NB4 (cell line): ENCODE measurements at regions not wholly inside any gene's neighbourhood (a gene's known extent, or its start where the extent isn't known, plus 50 kb on each side); places are given as distances from the start of the nearest gene placed in this dataset.
A peak's percentile ranks its signal among the peaks of the same experiment; 100 is the strongest.

Source experiments
- DNase-seq: peaks from one replicate; pipeline ENCODE4 v3.0.0; 2010; ENCODE audit warnings: low read depth
- H3K4me3 ChIP-seq: one replicate; pipeline ENCODE4 v1.5.1; 2011; ENCODE audit warnings: mild to moderate bottlenecking, low read depth, low read length, moderate library complexity
- MYC ChIP-seq: IDR thresholded peaks from 2 replicates; pipeline ENCODE4 v1.6.1; 2011; ENCODE audit warnings: low read depth, low read length
- POLR2A ChIP-seq: IDR thresholded peaks from 2 replicates; pipeline ENCODE4 v1.6.1; 2011; ENCODE audit warnings: mild to moderate bottlenecking; ENCODE audit not compliant: insufficient read length; ENCODE audit errors: extremely low read depth
- TF ChIP-seq, protein P1 (sequence below): IDR thresholded peaks from one replicate; pipeline ENCODE4 v1.5.1; 2012; ENCODE audit warnings: low read depth, low read length
- TF ChIP-seq, protein P2 (sequence below): IDR thresholded peaks from 2 replicates; pipeline ENCODE4 v1.6.1; 2011; ENCODE audit warnings: low read depth, low read length

DNA sequence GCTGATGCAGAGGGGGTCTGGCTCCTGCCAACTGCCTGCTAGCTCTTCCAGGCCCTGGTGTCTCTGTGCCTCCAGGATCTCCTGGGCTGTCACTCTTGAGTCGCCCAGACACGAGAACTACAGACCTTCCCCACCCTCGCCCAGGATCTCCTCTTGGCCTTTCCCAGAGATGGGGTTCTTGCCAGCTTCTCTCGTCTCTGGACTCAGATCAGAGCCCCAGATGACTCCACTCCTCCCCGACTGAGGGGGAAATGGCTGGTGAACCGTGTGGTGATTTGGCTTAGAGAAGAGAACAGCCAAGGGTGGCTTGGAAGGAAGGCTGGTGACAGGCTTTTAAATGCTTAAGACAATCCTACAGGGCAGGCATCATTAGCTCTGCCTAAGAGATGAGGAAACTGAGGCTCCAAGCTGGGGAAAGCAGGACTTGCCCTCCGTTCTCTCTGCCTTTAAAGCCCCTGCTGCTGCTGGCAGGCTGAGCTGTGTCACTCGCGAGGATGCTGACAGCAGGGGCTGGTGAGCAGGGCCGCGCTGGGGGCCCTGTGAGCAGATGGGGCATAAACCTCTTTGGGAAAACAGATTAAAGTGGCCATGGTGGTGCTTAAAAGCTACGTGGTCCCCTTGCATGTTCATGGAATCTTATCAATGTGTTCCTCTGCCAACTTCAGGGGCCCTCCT, 90.3 kb upstream of the THY1 start:
- no peak for DNase-seq

DNA sequence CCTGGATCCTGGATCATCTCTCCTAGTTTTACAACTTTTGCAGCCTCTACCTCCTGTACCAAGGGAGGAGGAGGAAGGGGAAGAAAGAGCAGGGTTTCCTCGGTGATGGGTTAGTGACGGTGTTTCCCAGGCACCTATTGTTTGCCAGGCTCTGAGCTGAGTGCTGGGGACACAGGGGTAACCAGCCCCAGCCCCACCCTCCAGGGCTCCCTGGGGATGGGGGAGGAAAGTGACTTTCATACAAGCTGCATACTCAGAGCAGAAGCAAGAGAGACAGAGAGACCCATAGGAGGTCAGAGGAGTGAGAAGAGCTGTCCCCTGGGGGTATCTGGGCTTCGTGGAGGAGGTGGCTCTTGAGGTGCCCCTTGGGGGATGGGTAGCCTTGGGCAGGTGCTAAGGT, 89.4 kb upstream of the THY1 start:
- DNase-seq: no peak
- TF ChIP-seq MYC (no peak), POLR2A (no peak)
- TF ChIP-seq, protein P1, sequence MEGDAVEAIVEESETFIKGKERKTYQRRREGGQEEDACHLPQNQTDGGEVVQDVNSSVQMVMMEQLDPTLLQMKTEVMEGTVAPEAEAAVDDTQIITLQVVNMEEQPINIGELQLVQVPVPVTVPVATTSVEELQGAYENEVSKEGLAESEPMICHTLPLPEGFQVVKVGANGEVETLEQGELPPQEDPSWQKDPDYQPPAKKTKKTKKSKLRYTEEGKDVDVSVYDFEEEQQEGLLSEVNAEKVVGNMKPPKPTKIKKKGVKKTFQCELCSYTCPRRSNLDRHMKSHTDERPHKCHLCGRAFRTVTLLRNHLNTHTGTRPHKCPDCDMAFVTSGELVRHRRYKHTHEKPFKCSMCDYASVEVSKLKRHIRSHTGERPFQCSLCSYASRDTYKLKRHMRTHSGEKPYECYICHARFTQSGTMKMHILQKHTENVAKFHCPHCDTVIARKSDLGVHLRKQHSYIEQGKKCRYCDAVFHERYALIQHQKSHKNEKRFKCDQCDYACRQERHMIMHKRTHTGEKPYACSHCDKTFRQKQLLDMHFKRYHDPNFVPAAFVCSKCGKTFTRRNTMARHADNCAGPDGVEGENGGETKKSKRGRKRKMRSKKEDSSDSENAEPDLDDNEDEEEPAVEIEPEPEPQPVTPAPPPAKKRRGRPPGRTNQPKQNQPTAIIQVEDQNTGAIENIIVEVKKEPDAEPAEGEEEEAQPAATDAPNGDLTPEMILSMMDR: no peak
- TF ChIP-seq, protein P2, sequence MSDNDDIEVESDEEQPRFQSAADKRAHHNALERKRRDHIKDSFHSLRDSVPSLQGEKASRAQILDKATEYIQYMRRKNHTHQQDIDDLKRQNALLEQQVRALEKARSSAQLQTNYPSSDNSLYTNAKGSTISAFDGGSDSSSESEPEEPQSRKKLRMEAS: no peak
- H3K4me3 ChIP-seq: no peak overlapping the region

More for the DNA sequence above, 90.3 kb upstream of the THY1 start:
- TF ChIP-seq MYC (no peak), POLR2A (no peak)
- TF ChIP-seq, protein P1: no peak
- TF ChIP-seq, protein P2: no peak
- H3K4me3 ChIP-seq: no peak overlapping the region

DNA sequence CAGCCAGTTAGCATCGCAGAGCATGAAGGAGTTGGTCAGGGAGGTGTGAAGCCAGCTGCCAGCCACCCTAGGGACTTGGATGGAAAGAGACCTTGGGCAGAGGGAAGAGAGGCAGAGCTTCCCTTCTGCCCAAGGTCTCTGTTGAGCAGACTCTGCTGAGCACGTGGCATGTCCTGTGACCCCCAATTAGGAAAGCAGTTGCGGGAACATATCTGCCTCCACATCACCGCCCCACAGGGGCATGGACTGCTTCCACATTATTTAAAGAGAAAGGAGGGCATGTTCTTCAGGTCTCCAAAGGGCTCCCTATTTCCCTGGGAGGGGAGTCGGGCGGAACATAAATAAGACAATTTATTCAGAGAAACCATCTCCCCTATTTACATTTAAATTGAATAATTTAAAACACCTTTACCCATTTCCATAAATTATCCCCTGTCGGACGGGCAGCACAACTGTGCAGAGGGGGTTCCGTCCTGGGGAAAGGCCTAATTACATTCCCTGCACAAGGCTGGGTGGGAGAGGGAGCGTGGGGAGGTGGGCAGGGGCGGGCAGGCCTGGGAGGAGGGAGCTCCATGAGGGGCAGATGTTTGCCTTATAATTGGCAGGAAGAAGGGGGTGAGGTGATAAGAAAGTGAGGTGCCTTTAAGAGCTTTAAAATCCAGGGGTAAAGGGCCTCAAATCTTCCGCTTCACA, 88.8 kb upstream of the THY1 start:
- TF ChIP-seq POLR2A (no peak), MYC (no peak)
- TF ChIP-seq, protein P2: 0 out of 2 replicates have a peak, but pooled peaks have one; percentile 19
- TF ChIP-seq, protein P1: no peak
- DNase-seq: no peak
- no peak overlapping the region for H3K4me3 ChIP-seq

DNA sequence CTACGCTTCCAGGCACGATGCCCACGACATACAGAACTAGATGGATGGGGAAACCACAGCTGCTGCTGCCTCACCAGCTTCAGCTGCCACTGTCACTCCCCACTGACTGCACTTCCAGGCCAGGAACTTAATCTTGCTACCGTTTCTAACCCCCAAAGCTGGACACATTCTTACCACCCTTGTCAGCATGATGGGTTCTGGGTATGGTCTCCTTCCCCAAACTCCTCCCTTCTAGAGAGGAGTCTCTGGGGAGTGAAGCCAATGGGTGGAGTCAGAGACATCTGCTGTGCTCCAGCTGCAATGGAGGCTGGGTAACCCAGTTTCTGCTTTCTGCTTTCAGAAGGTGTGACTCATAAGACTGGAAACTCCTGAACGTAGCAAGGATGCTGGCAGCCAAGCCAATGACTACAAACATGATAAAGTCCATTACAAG, 87.0 kb upstream of the THY1 start:
- DNase-seq: peak; percentile 89
- H3K4me3 ChIP-seq: no peak overlapping the region
- TF ChIP-seq, protein P1: no peak
- TF ChIP-seq MYC (no peak), POLR2A (no peak)
- TF ChIP-seq, protein P2: no peak

DNA sequence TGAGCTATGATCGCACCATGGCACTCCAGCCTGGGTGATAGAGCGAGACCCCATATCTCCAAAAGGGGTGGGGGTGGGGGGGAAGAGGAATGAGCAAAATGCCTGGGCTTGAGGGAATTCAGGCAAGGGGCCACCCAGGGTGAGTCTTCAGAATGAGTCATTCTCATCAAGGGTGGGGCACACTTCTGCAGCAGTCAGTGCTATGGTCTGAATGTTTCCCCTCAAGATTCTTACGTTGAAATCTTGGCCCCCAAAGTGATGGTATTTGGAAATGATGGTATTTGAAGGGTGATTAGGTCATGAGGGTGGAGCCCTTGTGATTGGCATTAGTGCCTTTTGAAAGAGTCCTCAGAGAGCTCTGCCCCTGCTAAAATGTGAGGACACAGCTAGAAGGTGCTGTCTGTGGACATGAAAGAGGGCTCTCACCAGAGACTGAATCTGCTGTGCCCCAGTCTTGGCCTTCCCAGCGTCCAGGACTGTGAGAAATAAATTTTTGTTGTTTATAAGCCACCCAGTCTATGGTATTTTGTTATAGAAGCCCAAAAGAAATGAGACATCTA, 86.4 kb upstream of the THY1 start:
- no peak overlapping the region for H3K4me3 ChIP-seq
- TF ChIP-seq, protein P1: no peak
- TF ChIP-seq, protein P2: no peak
- TF ChIP-seq MYC: no peak
- no peak for TF ChIP-seq POLR2A
- DNase-seq: peak; percentile 31
